ENCODE measurements at regions not wholly inside any gene's neighbourhood (a gene's known extent, or its start where the extent isn't known, plus 50 kb on each side); places are given as distances from the start of the nearest gene placed in this dataset.

DNA sequence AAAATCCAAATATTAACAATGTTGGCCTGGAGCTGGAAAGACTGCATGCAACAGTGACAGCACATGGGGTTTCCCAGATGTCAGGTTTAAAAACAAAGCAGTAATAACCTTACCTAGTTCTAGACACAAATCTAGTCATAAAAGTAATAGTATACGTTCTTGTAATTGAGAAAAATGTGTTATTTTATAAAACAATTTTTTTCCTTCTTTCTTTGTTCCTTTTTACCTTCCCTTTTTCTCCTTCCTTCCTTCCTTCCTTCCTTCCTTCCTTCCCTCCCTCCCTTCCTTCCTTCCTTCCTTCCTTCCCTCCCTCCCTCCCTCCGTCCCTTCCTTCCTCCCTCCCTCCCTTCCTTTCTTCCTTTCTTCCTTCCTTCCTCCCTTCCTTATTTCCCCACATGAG lies 242.7 kb upstream of the PDE10A start:
- no peak for DNase-seq

DNA sequence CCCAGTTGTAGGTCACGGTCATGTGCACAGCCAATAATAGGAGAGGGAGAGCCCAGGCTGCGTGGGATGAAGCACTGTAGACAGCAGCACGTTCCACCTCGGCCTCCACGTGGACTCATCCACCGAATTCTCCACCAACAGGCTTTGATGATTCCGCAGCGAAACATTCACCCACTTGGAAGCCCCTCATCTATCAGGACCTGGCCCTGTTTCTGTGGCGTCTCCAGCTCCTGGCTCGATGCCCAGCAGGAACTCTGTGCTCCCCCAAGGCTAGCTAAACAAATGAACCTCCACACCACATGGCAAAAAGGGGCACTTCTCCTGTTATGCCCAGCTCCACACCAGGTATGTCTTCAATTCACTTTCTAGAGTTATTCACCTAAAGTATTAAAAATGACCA lies 237.9 kb upstream of the PDE10A start:
- no peak for DNase-seq

DNA sequence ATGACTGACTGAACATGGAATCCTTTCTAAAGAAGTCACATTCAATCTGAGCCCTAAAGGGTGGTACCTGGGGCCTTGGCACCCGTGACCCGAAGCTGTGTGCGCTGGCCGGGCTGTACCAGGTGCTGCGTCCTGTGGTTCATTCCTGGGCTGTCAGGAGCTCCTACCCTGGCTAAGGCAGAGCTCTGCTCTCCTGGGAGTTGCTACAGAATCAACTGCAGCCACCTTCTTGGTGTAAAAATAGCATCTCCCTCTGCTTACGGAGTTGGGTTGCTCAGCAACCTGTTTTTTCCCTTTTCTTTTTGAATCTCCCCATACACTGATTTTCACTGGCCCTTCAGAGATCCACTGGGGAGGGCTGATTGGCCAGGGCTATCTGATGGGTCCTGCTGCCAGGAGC lies 236.6 kb upstream of the PDE10A start:
- no peak for DNase-seq

GRCh38 chr6:165895421-165896165 lies 232.6 kb upstream of the PDE10A start:
- DNase-seq: no peak

- DNase-seq: no peak
Measured at GRCh38 chr6:165894171-165894825, 231.3 kb upstream of the PDE10A start.

DNA sequence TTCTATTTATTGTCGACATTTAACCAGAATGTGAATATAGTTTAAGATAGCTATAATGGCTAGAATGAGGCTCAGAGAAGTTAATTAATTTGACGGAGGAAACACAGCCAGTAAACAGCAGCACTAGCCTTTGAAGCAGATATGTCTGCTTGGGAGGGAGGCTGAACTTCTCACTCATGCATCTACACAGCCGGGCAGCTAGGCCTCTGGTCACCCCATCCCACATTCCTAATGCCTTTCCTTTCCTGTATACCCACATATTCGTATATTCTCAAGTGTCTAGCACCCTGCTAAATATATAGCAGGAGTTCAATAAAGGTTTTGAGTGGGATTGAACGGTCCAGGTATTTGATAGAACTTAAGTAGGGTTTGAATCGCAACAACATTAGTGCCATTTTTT lies 230.4 kb upstream of the PDE10A start:
- DNase-seq: no peak

- no peak for DNase-seq
Measured at GRCh38 chr6:165891320-165891719, 228.3 kb upstream of the PDE10A start.

- DNase-seq: no peak
Measured at GRCh38 chr6:165890404-165890735, 227.3 kb upstream of the PDE10A start.

- peak in 1 of 2 experiments; percentile 27 for DNase-seq
Measured at GRCh38 chr6:165889636-165890403, 226.8 kb upstream of the PDE10A start.

- no peak for DNase-seq
Measured at GRCh38 chr6:165886169-165886568, 223.1 kb upstream of the PDE10A start.

DNA sequence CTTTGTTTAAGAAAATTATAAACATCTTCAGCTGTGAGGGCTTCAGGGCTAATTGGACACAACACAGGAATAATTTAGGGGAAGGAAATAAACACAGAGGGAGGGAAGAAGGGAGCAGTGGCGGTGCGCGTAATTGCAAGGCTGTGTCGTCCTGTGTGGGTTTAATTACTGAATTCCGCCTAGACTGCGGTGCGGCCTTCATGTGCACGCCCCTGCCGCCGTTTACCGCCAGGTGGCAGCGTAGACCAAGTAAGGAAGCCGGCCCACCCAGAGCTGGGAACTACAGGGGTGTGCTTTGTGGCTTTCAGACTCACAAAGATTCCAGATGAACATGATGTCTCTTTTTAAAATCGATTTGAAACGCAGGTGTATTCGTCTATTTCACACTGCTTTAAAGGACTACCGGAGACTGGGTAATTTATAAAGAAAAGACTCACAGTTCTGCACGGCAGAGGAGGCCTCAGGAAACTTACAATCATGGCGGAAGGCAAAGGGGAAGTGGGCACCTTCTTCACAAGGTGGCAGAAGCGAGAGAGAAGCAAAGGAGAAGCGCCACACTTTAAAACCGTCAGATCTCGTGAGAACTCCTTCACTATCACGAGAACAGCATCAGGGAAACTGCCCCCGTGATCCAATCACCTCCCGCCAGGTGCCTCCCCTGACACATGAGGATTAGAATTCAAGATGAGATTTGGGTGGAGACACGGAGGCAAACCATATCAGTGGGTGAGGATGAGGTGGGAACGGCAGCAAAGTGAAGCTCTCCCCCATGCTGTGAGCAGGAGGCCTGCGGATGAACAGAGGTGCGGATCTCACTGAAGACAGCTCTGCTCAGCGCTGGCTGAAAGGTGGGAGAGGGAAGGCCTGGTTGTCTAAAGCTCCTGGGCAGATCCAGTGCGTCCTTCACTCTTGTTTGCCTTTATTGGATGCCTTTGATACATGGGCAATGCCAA lies 222.0 kb upstream of the PDE10A start:
- peak; percentile 45 to 68 for DNase-seq

GRCh38 chr6:165883851-165884640 lies 221.0 kb upstream of the PDE10A start:
- DNase-seq: no peak

DNA sequence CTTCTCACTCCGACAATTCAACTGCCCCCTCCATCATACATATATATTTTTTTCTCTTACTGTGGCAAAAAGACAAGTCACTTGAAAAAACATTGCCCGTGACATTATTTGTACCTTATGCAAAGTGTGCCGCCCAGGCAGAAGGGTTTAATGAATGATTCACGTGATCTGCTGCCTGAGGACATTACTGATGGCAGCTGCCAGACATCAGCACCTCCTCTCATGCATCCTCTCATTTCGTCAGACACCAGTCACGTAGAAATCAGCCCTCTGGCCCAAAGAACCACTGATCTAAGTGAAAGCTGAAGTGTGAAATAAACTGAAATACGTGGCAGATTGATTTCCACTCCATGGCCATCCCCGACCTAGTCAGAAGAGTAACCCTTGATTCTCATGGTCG lies 218.8 kb upstream of the PDE10A start:
- DNase-seq: no peak

DNA sequence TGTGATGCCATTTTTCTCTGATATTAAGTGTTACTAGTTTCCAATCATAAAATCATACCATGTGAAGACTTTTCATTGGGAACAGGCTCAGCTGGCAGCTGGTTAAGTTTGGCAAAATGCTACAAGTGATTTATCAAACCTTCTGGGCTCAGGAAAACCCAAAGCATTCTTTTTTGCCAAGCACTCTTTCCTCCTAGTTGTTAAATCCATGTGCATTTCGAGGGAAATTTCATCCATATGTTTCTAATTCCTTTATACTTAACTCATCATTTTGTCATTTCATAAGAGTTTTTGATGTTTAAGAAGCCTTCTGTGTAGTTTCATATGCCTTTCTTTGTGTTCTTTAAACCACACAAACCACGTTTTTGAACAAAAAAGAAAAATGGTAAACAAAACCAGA lies 217.6 kb upstream of the PDE10A start:
- no peak for DNase-seq

DNA sequence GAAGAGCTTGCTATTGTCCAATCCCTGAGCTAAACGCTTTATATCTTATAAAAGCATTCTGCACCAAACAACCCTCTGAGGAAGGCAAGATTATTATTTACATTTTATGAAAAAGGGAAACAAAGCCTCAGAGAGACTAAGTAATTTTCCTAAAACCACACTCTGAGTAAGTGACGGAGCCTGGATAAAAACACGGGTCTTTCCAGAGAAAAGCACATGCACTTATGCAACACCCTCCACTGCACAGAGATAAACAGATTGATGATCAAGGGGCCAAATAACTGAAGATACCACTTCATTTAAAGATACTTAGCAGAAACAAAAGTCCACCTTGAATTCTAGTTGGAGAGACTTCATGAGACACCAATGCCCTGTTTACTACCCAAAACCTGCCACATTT lies 214.7 kb upstream of the PDE10A start:
- no peak for DNase-seq

- DNase-seq: no peak
Measured at GRCh38 chr6:165877192-165877591, 214.2 kb upstream of the PDE10A start.

DNA sequence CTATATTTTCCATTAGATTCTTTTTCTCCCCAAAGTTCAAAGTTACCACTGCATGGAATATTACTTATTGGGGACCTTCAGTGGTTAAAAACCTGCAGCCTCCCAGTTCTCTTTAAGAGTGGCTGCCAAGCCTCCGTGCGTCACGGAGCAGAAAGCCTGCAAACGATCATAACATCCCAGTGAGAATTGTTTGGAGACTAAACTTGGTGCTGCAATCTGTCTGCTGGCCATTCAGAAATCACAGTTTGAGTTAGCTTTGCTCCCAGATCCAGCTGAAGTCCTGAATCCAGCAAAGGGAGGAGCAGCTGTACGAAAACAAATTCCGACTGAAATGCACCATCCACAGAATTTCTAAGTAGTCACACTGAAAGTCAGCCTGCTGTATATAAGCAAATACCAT lies 213.5 kb upstream of the PDE10A start:
- DNase-seq: no peak

DNA sequence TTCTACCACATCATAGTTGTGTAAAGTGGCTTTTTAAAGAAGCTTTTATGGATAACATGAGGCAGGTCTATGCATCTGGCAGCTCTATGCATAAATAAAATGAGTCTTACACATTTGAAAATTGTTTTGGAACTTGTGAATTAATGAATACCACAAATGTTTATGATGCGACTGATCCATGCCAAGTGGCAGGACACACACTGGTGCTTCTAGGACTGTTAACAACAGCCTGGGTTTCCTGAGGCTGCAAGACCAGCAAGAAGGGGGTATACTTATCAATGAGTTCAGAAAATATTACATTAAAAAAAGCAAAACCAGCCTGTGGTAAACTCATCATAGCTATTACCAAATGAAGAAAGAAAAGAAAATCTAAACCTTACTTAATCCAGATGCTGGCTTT lies 212.9 kb upstream of the PDE10A start:
- no peak for DNase-seq

DNA sequence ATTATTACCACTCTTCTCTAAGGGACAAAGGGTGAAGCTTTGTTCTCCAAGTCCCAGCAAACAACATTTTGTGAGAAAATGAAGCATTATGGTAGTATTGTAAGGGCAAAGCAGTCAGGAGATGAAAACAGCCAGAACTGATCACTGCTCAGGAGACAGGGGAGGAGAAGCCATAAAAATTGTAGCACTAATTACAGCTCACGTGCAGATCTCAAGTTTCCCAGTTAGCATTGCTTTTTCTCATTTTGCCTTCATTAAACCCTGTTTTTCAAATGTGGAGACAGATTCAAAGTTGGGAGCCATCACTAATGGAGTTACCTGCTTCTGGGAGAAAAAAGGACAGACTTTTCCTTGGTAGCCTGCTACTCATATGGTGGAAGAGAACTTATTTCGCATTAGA lies 210.9 kb upstream of the PDE10A start:
- DNase-seq: no peak

- no peak for DNase-seq
Measured at GRCh38 chr6:165872811-165873210, 209.8 kb upstream of the PDE10A start.

DNA sequence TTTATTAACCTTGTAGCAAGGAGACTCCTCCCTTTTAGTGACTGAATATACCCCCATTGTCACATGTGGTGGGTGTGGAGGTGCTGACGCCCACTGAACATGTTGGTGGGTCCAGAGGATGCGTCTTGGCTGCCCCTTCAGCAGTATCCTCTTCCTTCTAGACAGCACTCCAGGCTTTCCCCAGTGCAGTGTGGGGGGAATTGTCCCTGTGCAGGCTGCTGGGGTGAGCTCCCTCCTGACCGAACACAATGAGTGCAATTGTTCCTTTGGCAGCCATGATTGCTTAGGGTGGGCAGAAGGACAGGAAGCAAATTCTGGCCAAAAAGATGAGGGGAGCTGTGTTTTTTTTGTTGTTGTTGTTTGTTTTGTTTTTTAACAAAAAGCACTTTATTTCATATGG lies 209.3 kb upstream of the PDE10A start:
- no peak for DNase-seq

- no peak for DNase-seq
Measured at GRCh38 chr6:165871571-165871970, 208.5 kb upstream of the PDE10A start.

Data from Kasumi-1 (cell line).